ENCODE measurements at regions not wholly inside any gene's neighbourhood (a gene's known extent, or its start where the extent isn't known, plus 50 kb on each side); places are given as distances from the start of the nearest gene placed in this dataset.

GRCh38 chr18:29096079-29096770 is 919.3 kb upstream of the CDH2 start:
- H3K4me1 Mint-ChIP-seq: no peaks in the 10 kb centered on the region
- no peaks in the 10 kb centered on the region for H3K27me3 Mint-ChIP-seq
- DNase-seq (no peak), ATAC-seq (no peak)
- no peak overlapping the region for H3K4me3 Mint-ChIP-seq
- H3K9me3 Mint-ChIP-seq: peaks cover 19 to 22% of the 10 kb centered on the region in 2 donors
- H3K27ac Mint-ChIP-seq: no peak overlapping the region

DNA sequence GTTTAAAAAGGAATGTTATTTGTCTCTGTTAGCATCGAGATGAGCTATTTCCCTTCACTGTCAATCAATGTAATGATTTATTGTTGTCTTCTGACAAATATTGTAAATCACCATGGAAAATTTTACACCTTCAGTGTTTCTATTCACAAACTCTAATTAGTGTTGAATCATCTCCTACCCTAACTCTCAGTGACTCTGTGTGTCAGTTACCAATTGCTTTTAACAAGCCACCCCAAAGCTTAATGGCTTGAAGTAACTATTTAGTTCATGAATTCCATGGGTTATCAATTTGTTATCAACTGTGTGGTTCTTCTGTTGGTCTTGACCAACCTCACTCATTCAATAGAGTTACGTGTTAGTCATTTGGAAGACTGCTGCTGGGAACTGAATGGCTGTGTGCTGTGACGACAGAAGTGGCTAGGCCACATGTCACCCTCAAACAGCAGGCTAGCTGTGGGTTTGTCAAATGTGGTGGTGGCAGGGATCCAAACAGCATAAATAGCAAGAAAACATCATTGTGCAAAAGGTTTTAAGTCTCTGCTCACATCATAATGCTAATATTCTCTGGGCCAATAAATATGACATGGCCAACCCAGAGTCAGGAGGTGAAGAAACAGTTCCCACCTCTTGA is 910.8 kb upstream of the CDH2 start:
- Mint-ChIP-seq H3K27me3 (no peaks in the 10 kb centered on the region), H3K9me3 (peaks cover 17 to 32% of the 10 kb centered on the region in 2 donors), H3K4me1 (no peaks in the 10 kb centered on the region), H3K27ac (no peak overlapping the region), H3K4me3 (no peak overlapping the region)
- ATAC-seq (no peak), DNase-seq (no peak)

GRCh38 chr18:29084120-29084519 is 907.2 kb upstream of the CDH2 start:
- Mint-ChIP-seq H3K9me3 (peaks cover 0 to 11% of the 10 kb centered on the region in 2 donors), H3K27me3 (no peaks in the 10 kb centered on the region), H3K27ac (no peak overlapping the region), H3K4me3 (no peak overlapping the region), H3K4me1 (no peaks in the 10 kb centered on the region)
- ATAC-seq (no peak), DNase-seq (no peak)

- Mint-ChIP-seq H3K9me3 (peaks cover 2 to 11% of the 10 kb centered on the region in 2 donors), H3K27me3 (no peaks in the 10 kb centered on the region), H3K4me1 (no peaks in the 10 kb centered on the region), H3K27ac (no peak overlapping the region), H3K4me3 (no peak overlapping the region)
- DNase-seq (no peak), ATAC-seq (no peak)
Observed at GRCh38 chr18:29083545-29083944, 906.6 kb upstream of the CDH2 start.

DNA sequence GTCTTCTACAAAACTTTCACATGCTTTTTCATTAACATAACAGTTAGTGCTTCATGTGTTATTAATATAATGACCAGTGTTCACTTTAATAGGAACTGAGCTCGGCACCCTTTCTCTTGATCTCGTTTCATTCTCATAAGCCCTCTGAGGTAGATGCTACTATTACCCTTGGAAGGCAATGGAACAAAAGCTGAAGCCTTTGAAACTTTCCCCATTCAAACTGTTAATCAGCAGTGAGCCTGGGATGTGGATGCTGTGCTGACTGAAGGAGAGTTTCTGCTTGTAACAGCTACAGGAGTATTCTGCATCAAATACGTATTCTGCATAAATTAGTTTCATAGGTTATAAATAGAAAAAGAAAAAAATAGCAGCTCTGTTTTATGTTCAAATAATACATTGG is 904.0 kb upstream of the CDH2 start:
- Mint-ChIP-seq H3K4me3 (no peak overlapping the region), H3K9me3 (peaks cover 5 to 11% of the 10 kb centered on the region in 2 donors), H3K27me3 (no peaks in the 10 kb centered on the region), H3K4me1 (no peaks in the 10 kb centered on the region), H3K27ac (no peak overlapping the region)
- ATAC-seq: no peak
- no peak for DNase-seq

- no peaks in the 10 kb centered on the region for H3K4me1 Mint-ChIP-seq
Observed at GRCh38 chr18:29078273-29078672, 901.3 kb upstream of the CDH2 start.

GRCh38 chr18:29077344-29077743 is 900.4 kb upstream of the CDH2 start:
- no peak overlapping the region for H3K27ac Mint-ChIP-seq
- no peaks in the 10 kb centered on the region for H3K27me3 Mint-ChIP-seq
- no peak for ATAC-seq
- no peak for DNase-seq
- H3K9me3 Mint-ChIP-seq: peaks cover 0 to 5% of the 10 kb centered on the region in 2 donors
- H3K4me1 Mint-ChIP-seq: no peaks in the 10 kb centered on the region
- H3K4me3 Mint-ChIP-seq: no peak overlapping the region

More at GRCh38 chr18:29078273-29078672, 901.3 kb upstream of the CDH2 start:
- DNase-seq (no peak), ATAC-seq (no peak)
- H3K27ac Mint-ChIP-seq: no peak overlapping the region
- H3K4me3 Mint-ChIP-seq: no peak overlapping the region
- H3K27me3 Mint-ChIP-seq: no peaks in the 10 kb centered on the region
- peaks cover 0 to 5% of the 10 kb centered on the region in 2 donors for H3K9me3 Mint-ChIP-seq

- Mint-ChIP-seq H3K9me3 (peaks cover 0 to 8% of the 10 kb centered on the region in 2 donors), H3K4me3 (no peak overlapping the region), H3K27ac (no peak overlapping the region), H3K27me3 (no peaks in the 10 kb centered on the region), H3K4me1 (no peaks in the 10 kb centered on the region)
- no peak for ATAC-seq
- DNase-seq: no peak
Observed at GRCh38 chr18:29076645-29077044, 899.7 kb upstream of the CDH2 start.

GRCh38 chr18:29074147-29074546 is 897.2 kb upstream of the CDH2 start:
- Mint-ChIP-seq H3K27me3 (no peaks in the 10 kb centered on the region), H3K9me3 (peaks cover 0 to 9% of the 10 kb centered on the region in 2 donors), H3K4me3 (no peak overlapping the region), H3K27ac (no peak overlapping the region), H3K4me1 (no peaks in the 10 kb centered on the region)
- ATAC-seq (no peak), DNase-seq (no peak)

- H3K27ac Mint-ChIP-seq: no peak overlapping the region
- H3K27me3 Mint-ChIP-seq: no peaks in the 10 kb centered on the region
- no peak overlapping the region for H3K4me3 Mint-ChIP-seq
- DNase-seq: no peak
- H3K4me1 Mint-ChIP-seq: no peaks in the 10 kb centered on the region
- peaks cover 0 to 4% of the 10 kb centered on the region in 2 donors for H3K9me3 Mint-ChIP-seq
- no peak for ATAC-seq
Observed at GRCh38 chr18:29071869-29072268, 894.9 kb upstream of the CDH2 start.

DNA sequence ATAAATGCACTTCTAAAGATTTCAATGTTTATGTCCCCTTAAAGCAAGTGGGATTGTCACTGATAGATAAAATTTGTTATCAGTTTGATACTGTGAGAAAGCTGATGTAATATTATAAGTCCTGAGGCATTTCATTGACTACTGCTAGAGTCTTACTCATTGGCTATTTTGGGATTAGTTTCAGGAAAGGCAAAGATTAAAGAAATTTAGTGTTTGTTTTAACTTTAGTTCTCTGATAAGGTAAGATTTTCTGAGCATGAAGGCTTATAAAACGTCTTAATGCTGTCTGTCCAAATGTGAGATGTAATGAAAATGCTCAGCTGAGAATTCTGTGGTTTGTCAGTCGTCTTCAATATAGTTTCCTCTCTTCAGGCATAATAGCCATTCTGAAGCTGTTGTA is 886.4 kb upstream of the CDH2 start:
- DNase-seq (no peak), ATAC-seq (no peak)
- H3K4me1 Mint-ChIP-seq: no peaks in the 10 kb centered on the region
- H3K9me3 Mint-ChIP-seq: peaks cover 15 to 17% of the 10 kb centered on the region in 2 donors
- H3K27ac Mint-ChIP-seq: no peak overlapping the region
- no peak overlapping the region for H3K4me3 Mint-ChIP-seq
- no peaks in the 10 kb centered on the region for H3K27me3 Mint-ChIP-seq

- Mint-ChIP-seq H3K27ac (no peak overlapping the region), H3K9me3 (peaks cover 15 to 17% of the 10 kb centered on the region in 2 donors), H3K4me1 (no peaks in the 10 kb centered on the region), H3K4me3 (no peak overlapping the region), H3K27me3 (no peaks in the 10 kb centered on the region)
- ATAC-seq (no peak), DNase-seq (no peak)
Observed at GRCh38 chr18:29062921-29063320, 886.0 kb upstream of the CDH2 start.

DNA sequence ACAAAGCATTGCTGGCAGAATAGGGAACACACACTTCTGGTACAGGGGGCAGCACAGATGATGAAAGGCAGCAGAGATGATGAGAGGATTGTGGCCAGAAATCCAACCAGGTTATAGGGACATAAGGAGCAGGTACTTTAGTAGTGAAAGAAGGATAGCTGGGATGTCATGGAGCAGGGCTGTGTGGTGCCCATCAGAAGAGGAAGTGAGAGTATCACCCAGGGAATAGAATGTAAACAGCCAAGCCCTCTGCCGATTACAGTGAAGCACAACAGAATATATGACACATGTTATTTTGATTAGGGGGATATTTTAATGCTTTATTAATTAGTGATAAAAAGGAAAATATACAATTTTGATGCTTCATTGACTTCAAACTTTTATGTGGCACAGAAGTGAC is 883.4 kb upstream of the CDH2 start:
- DNase-seq: no peak
- H3K27me3 Mint-ChIP-seq: no peaks in the 10 kb centered on the region
- peaks cover 13 to 17% of the 10 kb centered on the region in 2 donors for H3K9me3 Mint-ChIP-seq
- H3K27ac Mint-ChIP-seq: no peak overlapping the region
- H3K4me1 Mint-ChIP-seq: no peaks in the 10 kb centered on the region
- ATAC-seq: no peak
- no peak overlapping the region for H3K4me3 Mint-ChIP-seq

DNA sequence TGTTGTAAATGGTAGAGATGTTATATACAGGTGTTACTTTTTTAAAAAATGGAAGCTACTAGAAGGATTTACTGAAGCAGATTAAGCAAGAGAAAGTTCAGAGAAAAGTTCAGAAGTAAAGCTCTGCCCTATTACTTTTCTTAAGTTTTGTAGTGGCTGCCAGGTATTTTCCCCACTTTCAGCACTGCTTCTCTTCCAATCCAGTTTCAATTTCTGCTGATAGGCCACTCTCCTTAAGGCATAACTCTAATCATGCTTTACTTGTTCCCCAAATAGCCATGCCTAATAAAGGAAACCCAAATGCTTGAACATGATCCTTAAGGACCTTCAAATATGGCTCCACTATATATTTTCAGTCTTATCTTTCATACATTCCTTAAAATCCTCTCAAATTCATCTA is 880.8 kb upstream of the CDH2 start:
- H3K9me3 Mint-ChIP-seq: peaks cover 4 to 19% of the 10 kb centered on the region in 2 donors
- no peak for DNase-seq

GRCh38 chr18:29056800-29057199 is 879.9 kb upstream of the CDH2 start:
- no peak for DNase-seq
- Mint-ChIP-seq H3K27me3 (no peaks in the 10 kb centered on the region), H3K27ac (no peak overlapping the region), H3K9me3 (peaks cover 13 to 21% of the 10 kb centered on the region in 2 donors), H3K4me3 (no peak overlapping the region), H3K4me1 (no peaks in the 10 kb centered on the region)
- ATAC-seq: no peak

More for the DNA sequence above, 880.8 kb upstream of the CDH2 start:
- ATAC-seq: no peak
- no peak overlapping the region for H3K4me3 Mint-ChIP-seq
- H3K27me3 Mint-ChIP-seq: no peaks in the 10 kb centered on the region
- no peak overlapping the region for H3K27ac Mint-ChIP-seq
- no peaks in the 10 kb centered on the region for H3K4me1 Mint-ChIP-seq

DNA sequence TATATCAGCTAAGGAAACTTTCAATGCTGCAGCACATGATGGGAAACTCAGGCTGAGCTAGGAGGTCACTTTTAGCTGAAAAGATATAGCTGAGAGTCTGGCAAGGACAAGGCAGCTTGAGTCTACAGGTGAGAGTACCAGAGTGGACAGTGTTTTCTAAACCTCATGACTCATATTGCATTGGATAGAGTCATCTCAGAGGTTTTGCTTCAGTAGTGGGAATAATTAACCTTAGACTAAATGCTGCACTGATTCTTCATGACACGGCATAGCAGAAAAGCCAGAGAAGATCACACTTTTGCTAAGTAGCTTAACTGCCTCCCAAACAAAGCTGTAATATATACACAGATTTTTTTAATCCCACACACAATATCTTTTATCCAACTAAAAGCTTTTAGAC is 865.0 kb upstream of the CDH2 start:
- H3K9me3 Mint-ChIP-seq: peaks cover 23 to 30% of the 10 kb centered on the region in 2 donors
- H3K4me3 Mint-ChIP-seq: no peak overlapping the region
- DNase-seq (no peak), ATAC-seq (no peak)
- H3K4me1 Mint-ChIP-seq: no peaks in the 10 kb centered on the region
- H3K27ac Mint-ChIP-seq: no peak overlapping the region
- no peaks in the 10 kb centered on the region for H3K27me3 Mint-ChIP-seq
